GM12874 (cell line): ENCODE measurements at regions not wholly inside any gene's neighbourhood (a gene's known extent, or its start where the extent isn't known, plus 50 kb on each side); places are given as distances from the start of the nearest gene placed in this dataset.

Source experiments
- CTCF ChIP-seq: IDR thresholded peaks from 2 replicates; pipeline ENCODE4 v1.5.1; 2011; ENCODE audit warnings: low read depth, mild to moderate bottlenecking, control low read depth, low read length, moderate library complexity; ENCODE audit not compliant: insufficient read depth

DNA sequence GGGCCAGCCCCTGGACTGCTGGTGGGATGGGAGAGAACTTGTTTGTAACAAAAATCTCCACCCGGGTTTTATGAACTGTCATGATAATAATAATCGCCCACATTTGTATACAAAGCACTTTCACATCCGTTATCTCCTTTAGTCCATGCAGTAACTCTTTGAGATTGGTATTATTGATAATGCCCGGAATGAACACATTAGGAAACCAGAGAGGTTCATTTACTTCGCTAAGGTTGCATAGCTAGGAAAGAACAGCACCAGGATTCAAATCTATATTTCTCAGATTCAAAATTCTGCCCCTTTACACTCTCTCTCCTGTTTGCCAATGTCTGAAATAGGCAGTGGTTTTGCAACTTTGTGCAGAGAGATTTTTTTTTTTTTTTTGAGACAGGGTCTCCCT, 131.4 kb downstream of the FOXD2 start:
- TF ChIP-seq CTCF: no peak

DNA sequence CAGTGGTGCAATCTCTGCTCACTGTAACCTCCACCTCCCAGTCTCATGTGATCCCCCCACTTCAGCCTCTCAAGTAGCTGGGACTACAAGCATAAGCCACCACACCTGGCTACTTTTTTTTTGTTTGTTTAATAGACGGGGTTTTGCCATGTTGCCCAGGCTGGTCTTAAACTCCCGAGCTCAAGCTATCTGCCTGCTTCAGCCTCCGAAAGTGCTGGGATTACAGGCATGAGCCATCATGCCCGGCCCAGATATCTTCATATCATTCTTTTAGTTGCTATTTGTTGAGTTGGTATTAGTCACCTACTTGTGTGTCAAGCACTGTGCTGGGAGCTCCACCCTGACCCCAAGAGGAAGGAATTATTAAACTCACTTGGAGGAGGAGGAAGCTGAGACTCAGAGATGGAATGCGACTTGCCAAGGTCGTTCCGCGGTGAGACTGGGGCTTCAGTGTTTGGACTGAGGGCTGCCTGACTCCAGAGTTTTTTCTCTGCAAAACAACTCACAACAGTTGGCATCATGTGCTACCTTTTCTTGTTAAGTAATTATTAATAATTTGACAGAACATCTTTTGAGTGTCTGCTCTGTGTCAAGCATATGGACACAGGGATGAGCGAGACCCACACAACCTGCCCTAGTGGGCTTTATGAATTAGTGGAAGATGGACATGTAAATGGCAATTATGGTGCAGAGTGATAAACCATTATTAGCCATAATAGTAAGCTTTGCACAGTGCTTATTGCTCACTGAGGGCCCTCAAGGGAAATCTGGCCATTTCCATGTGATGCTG, 132.0 kb downstream of the FOXD2 start:
- no peak for TF ChIP-seq CTCF

DNA sequence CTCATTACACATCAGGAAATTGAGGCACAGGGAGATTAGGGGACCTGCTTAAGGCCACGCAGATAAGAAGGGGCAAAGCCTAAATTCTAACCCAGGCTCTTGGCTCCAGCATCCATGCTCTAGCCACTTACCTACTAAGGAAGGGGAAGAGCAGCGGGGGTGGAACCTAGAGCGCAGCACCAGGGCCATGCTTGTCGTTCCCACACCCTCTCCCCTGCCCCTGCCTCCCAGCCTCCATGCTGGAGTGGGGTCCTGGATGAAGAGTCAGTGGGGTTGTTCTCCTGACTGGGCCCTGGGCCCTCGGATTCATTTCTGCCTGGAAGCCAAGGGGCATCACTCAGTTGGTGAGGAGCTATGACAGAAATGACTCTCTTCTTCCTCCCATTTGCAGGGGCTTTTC, 133.3 kb downstream of the FOXD2 start:
- no peak for TF ChIP-seq CTCF

GRCh38 chr1:47571952-47572351, 134.1 kb downstream of the FOXD2 start:
- TF ChIP-seq CTCF: no peak

DNA sequence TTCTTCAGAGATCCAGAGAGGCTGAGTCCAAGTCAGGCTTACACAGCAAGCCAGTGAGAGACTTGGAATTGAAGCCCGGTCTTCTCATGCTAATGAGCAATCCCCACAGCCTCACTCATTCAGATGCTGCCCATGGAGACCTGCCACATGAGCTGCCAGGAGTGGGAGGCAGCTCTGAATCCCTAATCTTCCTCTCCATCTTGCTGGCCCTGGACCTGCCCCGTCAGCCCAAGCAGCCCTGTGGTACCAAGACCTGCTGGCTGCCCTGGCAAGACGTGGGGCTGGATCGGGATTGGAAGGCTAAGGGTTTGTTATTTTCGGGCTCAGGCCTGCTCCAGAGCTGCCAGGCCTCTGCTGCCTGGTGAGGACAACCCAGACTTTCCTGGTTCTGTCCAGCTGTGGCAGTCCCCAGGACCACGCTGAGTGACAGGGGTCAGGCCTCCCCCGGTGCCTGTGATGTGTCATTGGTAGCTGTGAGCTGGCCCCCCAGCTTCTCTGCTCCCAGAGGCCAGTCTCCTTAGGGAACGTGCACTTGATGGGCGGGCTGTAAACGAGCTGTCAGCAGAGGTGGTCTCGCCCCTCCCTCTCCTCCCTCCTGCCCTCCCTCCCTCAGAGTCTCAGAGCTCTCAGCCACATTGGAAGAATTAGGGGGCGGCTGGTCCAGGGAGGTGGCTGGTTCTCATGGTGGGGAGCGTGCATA, 135.0 kb downstream of the FOXD2 start:
- no peak for TF ChIP-seq CTCF

GRCh38 chr1:47574451-47575165, 136.8 kb downstream of the FOXD2 start:
- no peak for TF ChIP-seq CTCF
